WTC11 (cell line): ENCODE measurements at regions not wholly inside any gene's neighbourhood (a gene's known extent, or its start where the extent isn't known, plus 50 kb on each side); places are given as distances from the start of the nearest gene placed in this dataset.

Source experiments
- ATAC-seq: fragments of 200-7000 bp; cut with Tn5 transposase; 2 replicates; pipeline ENCODE4 v1.10.0; 2021; ENCODE audit warnings: mild to moderate bottlenecking, moderate library complexity
- CTCF ChIA-PET: fragments of 300-600 bp; sonication (Branson Sonifier 250); formaldehyde crosslinking; loops from one replicate; lab custom pipeline; 2021; ENCODE audit warnings: antibody characterized with exemption; lab: Charles Lee
- POLR2A ChIA-PET: fragments of 350-600 bp; sonication (Branson Sonifier 250); formaldehyde crosslinking; loops from one replicate; lab custom pipeline; 2021; ENCODE audit warnings: antibody characterized with exemption; lab: Charles Lee
- DNase-seq: peaks from one replicate; pipeline ENCODE4 v3.0.0; 2021; ENCODE audit warnings: low spot score
- H3K27ac Mint-ChIP-seq: 2 replicates; pipeline ENCODE4 v1.8.0; 2021; ENCODE audit warnings: mixed read lengths
- H3K27me3 Mint-ChIP-seq: 2 replicates; pipeline ENCODE4 v1.8.0; 2021; ENCODE audit warnings: low read depth, mild to moderate bottlenecking, moderate library complexity, mixed read lengths
- H3K36me3 Mint-ChIP-seq: 2 replicates; pipeline ENCODE4 v1.8.0; 2021; ENCODE audit warnings: mixed read lengths
- H3K4me1 Mint-ChIP-seq: 2 replicates; pipeline ENCODE4 v1.8.0; 2022; ENCODE audit warnings: mixed read lengths
- H3K4me3 Mint-ChIP-seq: 2 replicates; pipeline ENCODE4 v1.8.0; 2021; ENCODE audit warnings: mild to moderate bottlenecking, moderate library complexity, mixed read lengths
- H3K9me3 Mint-ChIP-seq: 2 replicates; pipeline ENCODE4 v1.8.0; 2021; ENCODE audit warnings: mixed read lengths
- CBFB ChIP-seq: sonication (generic); formaldehyde crosslinking; IDR thresholded peaks from 2 replicates; pipeline ENCODE4 v1.8.1; 2022; ENCODE audit warnings: mild to moderate bottlenecking, low read depth, missing genetic modification reagents
- FOXK1 ChIP-seq: sonication (generic); formaldehyde crosslinking; IDR thresholded peaks from 2 replicates; pipeline ENCODE4 v1.8.0; 2022; ENCODE audit warnings: mild to moderate bottlenecking, moderate library complexity, missing genetic modification reagents
- FOXP1 ChIP-seq: sonication (generic); formaldehyde crosslinking; IDR thresholded peaks from 2 replicates; pipeline ENCODE4 v1.8.0; 2022; ENCODE audit warnings: missing genetic modification reagents, mild to moderate bottlenecking, moderate library complexity, borderline replicate concordance
- GTF2I ChIP-seq: fragments of 250-450 bp; sonication (Bioruptor Pico); conservative IDR thresholded peaks from 2 replicates; pipeline ENCODE4 v1.4.0; 2021; ENCODE audit warnings: mild to moderate bottlenecking
- NFATC4 ChIP-seq: fragments of 250-450 bp; sonication (Bioruptor Pico); IDR thresholded peaks from 2 replicates; pipeline ENCODE4 v1.9.0; 2021; ENCODE audit warnings: mild to moderate bottlenecking
- ZNF232 ChIP-seq: sonication (generic); formaldehyde crosslinking; IDR thresholded peaks from 2 replicates; pipeline ENCODE4 v1.8.0; 2022; ENCODE audit warnings: mild to moderate bottlenecking, missing genetic modification reagents
- TF ChIP-seq, protein P1 (sequence below): sonication (generic); formaldehyde crosslinking; IDR thresholded peaks from 2 replicates; pipeline ENCODE4 v1.8.0; 2022; ENCODE audit warnings: missing genetic modification reagents
- TF ChIP-seq, protein P2 (sequence below): sonication (generic); formaldehyde crosslinking; IDR thresholded peaks from 2 replicates; pipeline ENCODE4 v1.8.1; 2022; ENCODE audit warnings: mild to moderate bottlenecking, missing genetic modification reagents, moderate library complexity, borderline replicate concordance
- TF ChIP-seq, protein P3 (sequence below): sonication (generic); formaldehyde crosslinking; IDR thresholded peaks from 2 replicates; pipeline ENCODE4 v1.8.0; 2022; ENCODE audit warnings: mild to moderate bottlenecking, missing genetic modification reagents
- TF ChIP-seq, protein P4 (sequence below): fragments of 250-450 bp; sonication (Bioruptor Pico); IDR thresholded peaks from 2 replicates; pipeline ENCODE4 v2.1.2; 2022; ENCODE audit warnings: mild to moderate bottlenecking, moderate library complexity
- TF ChIP-seq, protein P5 (sequence below): sonication (generic); formaldehyde crosslinking; IDR thresholded peaks from 2 replicates; pipeline ENCODE4 v1.8.0; 2022; ENCODE audit warnings: mild to moderate bottlenecking, missing genetic modification reagents
- TF ChIP-seq, protein P6 (sequence below): fragments of 200-600 bp; IDR thresholded peaks from 2 replicates; pipeline ENCODE4 v1.8.0; 2022; ENCODE audit warnings: antibody characterized with exemption

DNA sequence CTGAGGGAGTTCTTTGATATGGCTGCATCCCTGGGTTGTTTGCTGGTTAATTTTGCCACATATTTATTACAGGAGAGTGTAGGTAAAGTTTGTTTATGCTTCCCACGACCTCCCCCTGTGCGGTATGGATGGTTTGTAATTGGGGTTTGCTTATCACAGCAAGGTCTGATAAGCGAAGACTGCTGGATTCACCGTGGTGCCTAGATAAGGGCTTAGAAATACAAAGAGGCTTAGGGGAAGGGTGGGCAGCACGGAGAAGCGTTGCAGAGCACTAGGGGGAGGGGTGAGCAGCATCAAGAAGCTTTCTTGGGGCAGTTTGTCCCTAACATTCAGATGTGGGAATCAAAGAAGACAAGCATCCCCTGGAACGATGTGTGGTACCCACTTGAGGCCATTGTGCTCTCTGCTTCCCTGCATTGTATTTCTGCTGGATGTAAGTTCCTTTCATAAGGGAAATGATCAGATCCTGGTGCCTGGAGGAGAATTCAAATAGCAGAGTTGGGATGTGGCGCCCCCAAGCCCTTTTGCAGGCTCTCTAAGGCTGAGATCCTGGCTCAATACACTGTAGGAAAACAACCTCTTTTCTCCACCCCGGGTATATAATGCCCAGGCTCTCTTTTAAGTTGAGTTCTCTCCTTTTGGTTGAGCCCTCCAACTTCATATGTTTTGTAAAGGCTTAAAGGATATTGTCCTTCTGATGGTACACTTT lies 598.1 kb upstream of the ADGRL4 start:
- ATAC-seq (peak; percentile 80), DNase-seq (peak; percentile 13)
- H3K4me3 Mint-ChIP-seq, result no peak overlapping the region
- CTCF ChIA-PET, result no interaction called here
- H3K27ac Mint-ChIP-seq, result 0 out of 2 replicates have a peak overlapping the region, but pooled peaks have one; percentile 25
- H3K9me3 Mint-ChIP-seq, result peaks cover 16% of the 10 kb centered on the region
- TF ChIP-seq FOXK1 (no peak), CBFB (no peak)
- TF ChIP-seq, protein P1, sequence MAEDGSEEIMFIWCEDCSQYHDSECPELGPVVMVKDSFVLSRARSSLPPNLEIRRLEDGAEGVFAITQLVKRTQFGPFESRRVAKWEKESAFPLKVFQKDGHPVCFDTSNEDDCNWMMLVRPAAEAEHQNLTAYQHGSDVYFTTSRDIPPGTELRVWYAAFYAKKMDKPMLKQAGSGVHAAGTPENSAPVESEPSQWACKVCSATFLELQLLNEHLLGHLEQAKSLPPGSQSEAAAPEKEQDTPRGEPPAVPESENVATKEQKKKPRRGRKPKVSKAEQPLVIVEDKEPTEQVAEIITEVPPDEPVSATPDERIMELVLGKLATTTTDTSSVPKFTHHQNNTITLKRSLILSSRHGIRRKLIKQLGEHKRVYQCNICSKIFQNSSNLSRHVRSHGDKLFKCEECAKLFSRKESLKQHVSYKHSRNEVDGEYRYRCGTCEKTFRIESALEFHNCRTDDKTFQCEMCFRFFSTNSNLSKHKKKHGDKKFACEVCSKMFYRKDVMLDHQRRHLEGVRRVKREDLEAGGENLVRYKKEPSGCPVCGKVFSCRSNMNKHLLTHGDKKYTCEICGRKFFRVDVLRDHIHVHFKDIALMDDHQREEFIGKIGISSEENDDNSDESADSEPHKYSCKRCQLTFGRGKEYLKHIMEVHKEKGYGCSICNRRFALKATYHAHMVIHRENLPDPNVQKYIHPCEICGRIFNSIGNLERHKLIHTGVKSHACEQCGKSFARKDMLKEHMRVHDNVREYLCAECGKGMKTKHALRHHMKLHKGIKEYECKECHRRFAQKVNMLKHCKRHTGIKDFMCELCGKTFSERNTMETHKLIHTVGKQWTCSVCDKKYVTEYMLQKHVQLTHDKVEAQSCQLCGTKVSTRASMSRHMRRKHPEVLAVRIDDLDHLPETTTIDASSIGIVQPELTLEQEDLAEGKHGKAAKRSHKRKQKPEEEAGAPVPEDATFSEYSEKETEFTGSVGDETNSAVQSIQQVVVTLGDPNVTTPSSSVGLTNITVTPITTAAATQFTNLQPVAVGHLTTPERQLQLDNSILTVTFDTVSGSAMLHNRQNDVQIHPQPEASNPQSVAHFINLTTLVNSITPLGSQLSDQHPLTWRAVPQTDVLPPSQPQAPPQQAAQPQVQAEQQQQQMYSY (CRISPR knock-in tag), result no peak
- TF ChIP-seq, protein P2, sequence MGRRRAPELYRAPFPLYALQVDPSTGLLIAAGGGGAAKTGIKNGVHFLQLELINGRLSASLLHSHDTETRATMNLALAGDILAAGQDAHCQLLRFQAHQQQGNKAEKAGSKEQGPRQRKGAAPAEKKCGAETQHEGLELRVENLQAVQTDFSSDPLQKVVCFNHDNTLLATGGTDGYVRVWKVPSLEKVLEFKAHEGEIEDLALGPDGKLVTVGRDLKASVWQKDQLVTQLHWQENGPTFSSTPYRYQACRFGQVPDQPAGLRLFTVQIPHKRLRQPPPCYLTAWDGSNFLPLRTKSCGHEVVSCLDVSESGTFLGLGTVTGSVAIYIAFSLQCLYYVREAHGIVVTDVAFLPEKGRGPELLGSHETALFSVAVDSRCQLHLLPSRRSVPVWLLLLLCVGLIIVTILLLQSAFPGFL (CRISPR knock-in tag), result no peak
- H3K27me3 Mint-ChIP-seq, result peaks cover 7% of the 10 kb centered on the region
- POLR2A ChIA-PET, result no interaction called here
- peaks cover 11% of the 10 kb centered on the region for H3K36me3 Mint-ChIP-seq
- H3K4me1 Mint-ChIP-seq, result peaks cover 16% of the 10 kb centered on the region

DNA sequence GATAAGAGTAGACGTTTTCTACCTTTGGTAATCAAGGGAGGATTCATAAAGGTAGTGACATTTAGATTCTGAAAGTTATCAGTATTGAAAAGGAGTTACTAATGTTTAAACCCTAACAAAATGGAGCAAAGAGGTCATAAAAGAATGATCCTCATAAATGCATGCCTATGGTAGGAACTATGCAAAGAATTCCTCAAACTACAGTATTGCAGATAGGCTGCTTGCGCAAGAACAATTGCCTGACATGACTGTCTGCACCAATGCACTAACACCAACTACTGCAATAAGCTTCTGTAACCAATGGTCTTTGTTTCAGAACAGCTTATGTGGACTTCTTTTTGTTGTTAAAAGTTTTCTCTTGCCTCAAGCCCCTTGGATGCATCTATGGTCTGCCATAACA lies 597.3 kb upstream of the ADGRL4 start:
- H3K9me3 Mint-ChIP-seq, result peaks cover 16% of the 10 kb centered on the region
- no peak for DNase-seq
- ChIA-PET CTCF (no interaction called here), POLR2A (no interaction called here)
- peaks cover 7% of the 10 kb centered on the region for H3K27me3 Mint-ChIP-seq
- no peak overlapping the region; the same call in 1 of the 2 replicates for H3K27ac Mint-ChIP-seq
- H3K4me1 Mint-ChIP-seq, result peaks cover 16% of the 10 kb centered on the region
- peak; percentile 47; the same call in 1 of the 2 replicates for ATAC-seq
- TF ChIP-seq FOXP1 (no peak), NFATC4 (no peak), GTF2I (no peak), ZNF232 (CRISPR knock-in tag) (no peak)
- TF ChIP-seq, protein P3, sequence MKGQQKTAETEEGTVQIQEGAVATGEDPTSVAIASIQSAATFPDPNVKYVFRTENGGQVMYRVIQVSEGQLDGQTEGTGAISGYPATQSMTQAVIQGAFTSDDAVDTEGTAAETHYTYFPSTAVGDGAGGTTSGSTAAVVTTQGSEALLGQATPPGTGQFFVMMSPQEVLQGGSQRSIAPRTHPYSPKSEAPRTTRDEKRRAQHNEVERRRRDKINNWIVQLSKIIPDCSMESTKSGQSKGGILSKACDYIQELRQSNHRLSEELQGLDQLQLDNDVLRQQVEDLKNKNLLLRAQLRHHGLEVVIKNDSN (CRISPR knock-in tag), result no peak
- TF ChIP-seq, protein P4, sequence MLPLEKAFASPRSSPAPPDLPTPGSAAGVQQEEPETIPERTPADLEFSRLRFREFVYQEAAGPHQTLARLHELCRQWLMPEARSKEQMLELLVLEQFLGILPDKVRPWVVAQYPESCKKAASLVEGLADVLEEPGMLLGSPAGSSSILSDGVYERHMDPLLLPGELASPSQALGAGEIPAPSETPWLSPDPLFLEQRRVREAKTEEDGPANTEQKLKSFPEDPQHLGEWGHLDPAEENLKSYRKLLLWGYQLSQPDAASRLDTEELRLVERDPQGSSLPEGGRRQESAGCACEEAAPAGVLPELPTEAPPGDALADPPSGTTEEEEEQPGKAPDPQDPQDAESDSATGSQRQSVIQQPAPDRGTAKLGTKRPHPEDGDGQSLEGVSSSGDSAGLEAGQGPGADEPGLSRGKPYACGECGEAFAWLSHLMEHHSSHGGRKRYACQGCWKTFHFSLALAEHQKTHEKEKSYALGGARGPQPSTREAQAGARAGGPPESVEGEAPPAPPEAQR, result no peak
- TF ChIP-seq, protein P5, sequence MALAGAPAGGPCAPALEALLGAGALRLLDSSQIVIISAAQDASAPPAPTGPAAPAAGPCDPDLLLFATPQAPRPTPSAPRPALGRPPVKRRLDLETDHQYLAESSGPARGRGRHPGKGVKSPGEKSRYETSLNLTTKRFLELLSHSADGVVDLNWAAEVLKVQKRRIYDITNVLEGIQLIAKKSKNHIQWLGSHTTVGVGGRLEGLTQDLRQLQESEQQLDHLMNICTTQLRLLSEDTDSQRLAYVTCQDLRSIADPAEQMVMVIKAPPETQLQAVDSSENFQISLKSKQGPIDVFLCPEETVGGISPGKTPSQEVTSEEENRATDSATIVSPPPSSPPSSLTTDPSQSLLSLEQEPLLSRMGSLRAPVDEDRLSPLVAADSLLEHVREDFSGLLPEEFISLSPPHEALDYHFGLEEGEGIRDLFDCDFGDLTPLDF (CRISPR knock-in tag), result no peak
- TF ChIP-seq, protein P6, sequence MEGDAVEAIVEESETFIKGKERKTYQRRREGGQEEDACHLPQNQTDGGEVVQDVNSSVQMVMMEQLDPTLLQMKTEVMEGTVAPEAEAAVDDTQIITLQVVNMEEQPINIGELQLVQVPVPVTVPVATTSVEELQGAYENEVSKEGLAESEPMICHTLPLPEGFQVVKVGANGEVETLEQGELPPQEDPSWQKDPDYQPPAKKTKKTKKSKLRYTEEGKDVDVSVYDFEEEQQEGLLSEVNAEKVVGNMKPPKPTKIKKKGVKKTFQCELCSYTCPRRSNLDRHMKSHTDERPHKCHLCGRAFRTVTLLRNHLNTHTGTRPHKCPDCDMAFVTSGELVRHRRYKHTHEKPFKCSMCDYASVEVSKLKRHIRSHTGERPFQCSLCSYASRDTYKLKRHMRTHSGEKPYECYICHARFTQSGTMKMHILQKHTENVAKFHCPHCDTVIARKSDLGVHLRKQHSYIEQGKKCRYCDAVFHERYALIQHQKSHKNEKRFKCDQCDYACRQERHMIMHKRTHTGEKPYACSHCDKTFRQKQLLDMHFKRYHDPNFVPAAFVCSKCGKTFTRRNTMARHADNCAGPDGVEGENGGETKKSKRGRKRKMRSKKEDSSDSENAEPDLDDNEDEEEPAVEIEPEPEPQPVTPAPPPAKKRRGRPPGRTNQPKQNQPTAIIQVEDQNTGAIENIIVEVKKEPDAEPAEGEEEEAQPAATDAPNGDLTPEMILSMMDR, result no peak
- no peak overlapping the region for H3K4me3 Mint-ChIP-seq
- H3K36me3 Mint-ChIP-seq, result peaks cover 11% of the 10 kb centered on the region
